ENCODE measurements at regions not wholly inside any gene's neighbourhood (a gene's known extent, or its start where the extent isn't known, plus 50 kb on each side); places are given as distances from the start of the nearest gene placed in this dataset.

DNA sequence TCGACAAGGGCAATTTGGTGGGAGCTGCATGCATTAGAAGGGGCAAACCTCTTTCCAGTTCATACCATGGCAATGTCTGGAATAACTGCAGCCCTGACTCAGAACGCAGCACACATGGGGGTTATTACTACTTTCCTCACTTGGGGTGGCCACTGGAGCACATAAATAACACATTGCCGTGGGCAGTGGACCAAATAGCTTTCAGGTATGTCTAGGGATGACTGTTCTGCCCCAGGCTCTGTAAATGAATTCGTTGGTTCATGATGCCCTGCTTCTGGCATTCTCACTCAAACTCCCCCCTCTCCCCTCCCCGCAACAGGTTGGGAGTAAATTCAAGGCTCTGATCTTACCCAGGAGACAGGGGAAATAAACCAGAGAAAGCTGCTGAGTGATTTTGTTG, 238.0 kb upstream of the PLET1 start:
- no peak for DNase-seq (ENCODE audit: low read depth)
- no peak overlapping the region for H3K4me3 ChIP-seq (ENCODE audit: low read depth, low read length)
- TF ChIP-seq, protein P1, sequence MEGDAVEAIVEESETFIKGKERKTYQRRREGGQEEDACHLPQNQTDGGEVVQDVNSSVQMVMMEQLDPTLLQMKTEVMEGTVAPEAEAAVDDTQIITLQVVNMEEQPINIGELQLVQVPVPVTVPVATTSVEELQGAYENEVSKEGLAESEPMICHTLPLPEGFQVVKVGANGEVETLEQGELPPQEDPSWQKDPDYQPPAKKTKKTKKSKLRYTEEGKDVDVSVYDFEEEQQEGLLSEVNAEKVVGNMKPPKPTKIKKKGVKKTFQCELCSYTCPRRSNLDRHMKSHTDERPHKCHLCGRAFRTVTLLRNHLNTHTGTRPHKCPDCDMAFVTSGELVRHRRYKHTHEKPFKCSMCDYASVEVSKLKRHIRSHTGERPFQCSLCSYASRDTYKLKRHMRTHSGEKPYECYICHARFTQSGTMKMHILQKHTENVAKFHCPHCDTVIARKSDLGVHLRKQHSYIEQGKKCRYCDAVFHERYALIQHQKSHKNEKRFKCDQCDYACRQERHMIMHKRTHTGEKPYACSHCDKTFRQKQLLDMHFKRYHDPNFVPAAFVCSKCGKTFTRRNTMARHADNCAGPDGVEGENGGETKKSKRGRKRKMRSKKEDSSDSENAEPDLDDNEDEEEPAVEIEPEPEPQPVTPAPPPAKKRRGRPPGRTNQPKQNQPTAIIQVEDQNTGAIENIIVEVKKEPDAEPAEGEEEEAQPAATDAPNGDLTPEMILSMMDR (IDR thresholded peaks at IDR 0.05; ENCODE audit: insufficient read depth, low read depth, low read length, missing control alignments) = no peak

DNA sequence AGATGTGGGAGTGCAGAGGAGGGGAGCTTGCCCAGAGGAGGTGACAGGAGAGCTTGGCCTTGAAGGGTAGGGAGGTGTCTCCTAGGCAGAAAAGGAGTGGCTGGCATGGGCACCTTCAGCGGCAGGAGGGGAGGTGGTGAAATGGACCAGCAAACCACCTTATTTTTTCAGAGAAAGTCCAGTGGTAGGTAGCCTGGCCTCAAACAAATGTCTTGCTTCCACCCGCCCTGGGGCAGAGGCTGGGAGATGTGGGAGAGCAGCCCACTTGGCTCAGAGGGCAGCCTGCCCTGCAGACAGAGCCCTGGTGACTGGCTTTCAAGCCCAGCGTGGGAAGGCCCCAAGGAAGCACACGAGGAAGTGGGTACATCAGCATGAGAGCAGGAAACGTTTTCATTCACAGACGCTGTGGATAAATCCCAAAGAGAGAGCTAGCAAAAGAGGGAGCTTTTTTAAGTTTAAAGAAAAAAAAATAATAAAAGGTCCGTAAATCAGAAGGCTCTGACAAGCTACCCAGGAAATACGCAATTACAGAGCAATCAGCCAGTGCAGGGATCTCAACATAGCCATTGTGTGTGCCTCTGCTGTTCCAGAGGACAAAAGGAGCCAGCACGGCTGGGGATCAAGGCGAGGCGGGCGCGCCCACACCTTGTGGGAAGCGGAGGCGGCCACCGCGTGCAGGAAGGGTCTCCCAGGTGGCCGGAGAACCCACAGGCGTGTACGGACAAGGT, 238.7 kb upstream of the PLET1 start:
- no peak for DNase-seq (ENCODE audit: low read depth)
- TF ChIP-seq, protein P1 (IDR thresholded peaks at IDR 0.05; ENCODE audit: insufficient read depth, low read depth, low read length, missing control alignments) = no peak
- no peak overlapping the region for H3K4me3 ChIP-seq (ENCODE audit: low read depth, low read length)

GRCh38 chr11:112499881-112500204, 239.2 kb upstream of the PLET1 start:
- H3K4me3 ChIP-seq (ENCODE audit: low read depth, low read length) = no peak overlapping the region
- DNase-seq (ENCODE audit: low read depth) = no peak
- TF ChIP-seq, protein P1 (IDR thresholded peaks at IDR 0.05; ENCODE audit: insufficient read depth, low read depth, low read length, missing control alignments) = no peak

DNA sequence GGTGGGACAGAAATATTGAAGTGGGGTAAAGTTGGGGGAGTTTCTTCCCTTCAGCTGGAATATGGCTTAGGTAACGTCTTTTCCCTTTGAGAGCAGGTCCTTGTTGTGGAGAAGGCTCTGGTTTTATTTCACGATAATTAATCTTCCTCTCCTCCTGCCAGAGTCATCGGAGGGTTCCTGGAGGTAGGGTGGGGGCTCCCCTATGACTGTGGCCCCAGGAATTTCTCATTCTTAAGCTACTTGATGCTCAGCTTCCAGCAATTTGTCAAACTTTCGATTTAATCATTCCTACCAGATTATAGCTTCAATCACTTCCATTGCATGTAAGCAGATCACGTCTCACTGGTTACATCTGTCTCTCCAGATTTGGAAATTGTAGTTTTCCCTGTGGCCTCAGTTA, 242.8 kb upstream of the PLET1 start:
- TF ChIP-seq, protein P1 (IDR thresholded peaks at IDR 0.05; ENCODE audit: insufficient read depth, low read depth, low read length, missing control alignments) = no peak
- no peak overlapping the region for H3K4me3 ChIP-seq (ENCODE audit: low read depth, low read length)
- no peak for DNase-seq (ENCODE audit: low read depth)

DNA sequence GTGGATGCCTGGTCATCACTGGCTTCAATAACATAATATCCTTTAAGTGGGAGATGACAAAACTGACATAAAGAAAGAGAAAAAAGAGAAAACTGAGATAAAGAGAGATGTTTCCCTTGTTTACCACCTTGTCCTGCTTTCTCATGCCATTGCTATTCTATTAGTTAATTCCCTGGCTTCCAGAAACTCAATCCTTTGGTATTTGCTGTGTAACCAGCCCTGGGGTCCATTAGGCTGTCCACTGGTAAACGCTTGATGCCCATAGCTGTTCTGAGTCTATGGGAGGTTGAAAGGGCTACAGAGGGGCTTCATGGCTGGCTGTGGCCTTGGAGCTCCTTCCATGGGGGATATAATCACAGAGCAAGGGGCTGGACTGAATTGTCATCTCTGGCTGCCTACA, 243.4 kb upstream of the PLET1 start:
- TF ChIP-seq, protein P1 (IDR thresholded peaks at IDR 0.05; ENCODE audit: insufficient read depth, low read depth, low read length, missing control alignments) = no peak
- no peak for DNase-seq (ENCODE audit: low read depth)

GRCh38 chr11:112506852-112507251, 246.2 kb upstream of the PLET1 start:
- DNase-seq (ENCODE audit: low read depth) = no peak
- H3K4me3 ChIP-seq (ENCODE audit: low read depth, low read length) = no peak overlapping the region
- TF ChIP-seq, protein P1 (IDR thresholded peaks at IDR 0.05; ENCODE audit: insufficient read depth, low read depth, low read length, missing control alignments) = no peak

More for the DNA sequence above, 243.4 kb upstream of the PLET1 start:
- H3K4me3 ChIP-seq (ENCODE audit: low read depth, low read length) = no peak overlapping the region

DNA sequence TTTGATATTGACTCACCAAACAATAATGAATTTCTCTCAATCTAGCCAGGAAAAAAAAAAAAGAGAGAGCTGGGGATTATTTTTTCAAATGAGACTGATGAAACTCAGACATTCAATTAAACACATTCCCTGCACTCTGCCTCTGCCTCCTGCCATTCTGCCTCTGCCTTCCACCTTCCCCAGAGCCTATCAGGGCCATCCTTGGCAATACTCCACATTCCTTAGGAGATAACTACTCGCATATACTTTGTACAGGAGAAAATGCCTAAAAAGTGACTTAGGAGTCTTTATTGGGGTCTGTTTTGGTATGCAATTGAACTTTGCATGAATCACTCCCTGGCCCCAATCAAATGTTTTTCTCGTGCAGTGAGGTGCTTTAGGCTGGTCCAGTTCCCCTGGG, 246.6 kb upstream of the PLET1 start:
- DNase-seq (ENCODE audit: low read depth) = no peak
- TF ChIP-seq, protein P1 (IDR thresholded peaks at IDR 0.05; ENCODE audit: insufficient read depth, low read depth, low read length, missing control alignments) = no peak
- no peak overlapping the region for H3K4me3 ChIP-seq (ENCODE audit: low read depth, low read length)
